Activated effector memory CD4-positive, alpha-beta T cell treated with Interleukin-2 at 50 U/mL for 16 hours (primary cell): ENCODE measurements at regions not wholly inside any gene's neighbourhood (a gene's known extent, or its start where the extent isn't known, plus 50 kb on each side); places are given as distances from the start of the nearest gene placed in this dataset.
"Not testable (repeated sequence)": the region's sequence is repeated elsewhere in the genome, so short reads cannot be mapped to it uniquely, and the experiment has no call there.

Experiments used
- DNase-seq: peaks from one replicate; pipeline ENCODE4 v3.0.0-alpha.2; 2020

DNA sequence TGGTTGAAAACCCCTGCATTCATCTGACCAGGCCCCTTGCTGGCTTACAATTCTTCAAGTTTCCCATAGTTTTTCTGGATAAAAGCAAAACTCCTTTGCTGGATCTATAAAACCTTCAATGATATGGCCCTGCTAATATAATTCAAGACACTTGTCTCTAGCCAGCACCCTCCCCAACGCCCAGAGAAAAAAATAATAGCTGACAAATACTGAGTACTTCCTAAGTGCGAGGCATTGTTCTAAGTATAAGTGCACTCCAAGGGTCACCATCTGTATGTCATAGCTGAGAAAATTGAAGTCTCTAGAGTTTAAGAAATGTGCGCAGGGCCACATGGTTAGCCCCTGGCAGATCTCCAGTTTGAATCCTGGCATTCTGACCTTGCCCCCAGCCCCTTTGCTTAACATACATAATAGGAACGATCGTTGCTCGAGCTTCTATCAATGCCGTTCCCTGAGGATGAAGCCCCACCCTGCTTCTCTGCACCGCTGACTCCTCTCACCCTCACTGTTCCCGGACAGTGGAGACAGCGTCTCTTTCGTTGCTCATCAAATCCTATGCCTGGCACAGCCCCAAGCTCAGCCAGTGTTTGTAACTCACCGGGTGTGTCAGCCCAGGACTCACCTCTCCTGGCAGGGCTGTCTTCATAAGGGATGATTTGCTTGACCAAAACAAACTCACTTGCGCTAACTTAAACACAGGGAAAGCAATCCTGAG, 377.1 kb upstream of the PROK2 start:
- no peak for DNase-seq

DNA sequence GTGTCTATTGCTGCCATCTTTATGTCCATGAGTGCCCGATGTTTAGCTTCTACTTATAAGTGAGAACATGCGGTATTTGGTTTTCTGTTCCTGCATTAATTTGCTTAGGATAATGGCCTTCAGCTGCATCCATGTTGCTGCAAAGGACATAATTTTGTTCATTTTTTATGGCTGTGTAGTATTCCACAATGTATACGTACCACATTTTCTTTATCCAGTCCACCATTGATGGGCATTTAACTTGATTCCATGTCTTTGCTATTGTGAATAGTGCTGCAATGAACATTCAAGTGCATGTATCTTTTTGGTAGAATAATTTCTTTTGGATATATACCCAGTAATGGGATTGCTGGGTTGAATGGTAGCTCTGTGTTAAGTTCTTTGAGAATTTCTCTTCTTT, 376.3 kb upstream of the PROK2 start:
- DNase-seq: not testable (repeated sequence)

DNA sequence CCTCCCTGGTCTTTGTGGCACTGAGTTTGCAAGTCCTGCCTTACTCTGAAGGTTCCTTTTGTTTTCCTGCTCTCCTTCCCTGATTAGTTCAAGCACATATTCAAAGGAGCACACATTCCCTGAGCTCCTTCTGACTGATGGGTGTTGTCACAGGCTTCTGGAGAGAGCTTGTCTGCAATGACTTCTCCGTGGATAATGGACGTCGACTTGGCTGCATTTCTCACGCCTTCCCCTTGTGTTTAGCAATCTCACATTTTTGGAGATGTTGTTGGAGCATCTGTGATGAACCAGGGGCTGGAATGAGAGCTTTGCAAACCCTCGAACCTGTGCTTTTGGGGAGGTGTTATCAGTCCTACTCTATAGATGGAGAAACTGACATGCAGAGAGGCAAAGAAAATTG, 375.4 kb upstream of the PROK2 start:
- no peak for DNase-seq

DNA sequence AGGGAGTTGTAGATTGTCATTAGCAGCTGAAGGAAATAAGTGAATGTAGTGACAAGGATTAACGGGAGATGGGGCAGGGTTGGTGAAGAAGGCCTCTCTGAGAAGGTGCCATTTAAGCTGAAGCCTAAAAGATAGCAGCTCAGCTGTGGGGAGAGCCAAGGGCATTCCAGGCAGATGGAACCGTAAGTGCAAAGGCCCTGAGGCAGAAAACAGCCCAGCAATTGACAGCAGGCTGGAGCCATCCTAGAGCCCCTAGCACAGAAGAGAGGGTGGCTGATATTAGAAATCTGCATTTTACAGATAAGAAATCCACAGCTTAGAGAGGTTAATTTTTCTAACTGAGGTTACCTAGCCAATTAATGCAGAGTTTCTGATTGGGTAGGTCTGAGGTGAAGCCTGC, 374.5 kb upstream of the PROK2 start:
- no peak for DNase-seq

DNA sequence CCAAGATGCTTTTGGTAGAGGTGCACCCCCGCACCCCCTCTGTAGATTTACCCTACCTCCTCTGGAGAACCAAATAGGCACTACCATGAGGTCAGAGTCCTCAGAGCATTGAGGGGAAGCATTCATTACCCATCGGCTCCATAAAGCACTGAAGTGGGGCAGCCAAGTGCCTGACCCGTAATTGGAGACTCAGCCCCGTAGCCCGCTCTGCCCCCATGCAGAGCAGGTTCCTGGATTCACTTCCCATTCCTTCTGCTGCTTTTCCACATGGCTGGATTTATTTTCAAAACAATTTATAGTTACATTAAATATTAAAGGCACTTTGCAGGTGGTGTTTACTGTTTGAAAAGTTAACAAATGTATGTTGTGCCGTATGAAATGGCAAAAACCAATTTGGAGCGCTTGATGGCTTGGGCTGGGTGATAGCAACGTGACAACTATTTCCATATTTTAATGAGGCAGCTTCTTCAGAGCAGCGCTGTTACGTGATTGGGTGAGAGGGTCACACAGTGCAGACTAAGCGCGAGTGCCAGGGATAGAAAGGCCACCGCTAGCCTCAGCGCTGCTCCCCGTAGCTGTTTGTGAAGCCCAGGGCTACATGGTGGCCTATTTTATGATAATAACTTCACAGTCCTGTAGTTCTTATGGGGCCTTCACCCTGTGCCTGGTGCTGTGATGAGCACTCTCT, 373.8 kb upstream of the PROK2 start:
- DNase-seq: no peak

- DNase-seq: no peak
Observed at GRCh38 chr3:72157748-72158638, 373.0 kb upstream of the PROK2 start.

DNA sequence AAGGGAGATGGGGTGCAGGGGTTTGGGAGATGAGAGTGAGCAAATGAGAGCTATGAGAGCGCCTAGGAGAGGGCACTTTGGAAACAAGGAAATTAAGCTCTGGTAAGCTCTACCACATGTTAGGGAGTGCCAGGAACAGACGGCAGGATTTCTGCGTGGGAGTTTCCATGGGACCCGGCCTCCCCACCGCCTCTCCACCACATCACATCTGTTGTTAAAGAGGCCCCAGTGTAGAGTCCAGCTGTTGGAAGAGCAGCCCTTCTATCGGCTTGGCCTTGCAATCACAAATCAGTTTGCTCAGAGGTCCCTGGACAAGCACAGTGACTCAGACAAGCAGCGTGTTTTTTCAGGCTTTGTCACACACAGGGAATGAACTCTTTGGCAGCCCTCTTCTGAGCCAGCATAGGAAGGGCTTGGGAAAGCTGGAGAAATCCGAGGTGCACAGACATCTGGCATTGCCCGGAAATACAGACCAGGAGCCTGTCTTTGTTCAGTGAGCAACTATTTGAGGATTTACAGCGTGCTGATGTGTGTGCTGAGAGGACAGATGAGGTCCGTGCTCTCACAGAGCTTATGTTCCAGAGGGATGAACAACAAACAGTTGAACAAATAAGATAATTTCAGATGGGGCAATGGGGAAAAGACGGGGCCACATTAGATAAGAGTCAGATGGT, 370.6 kb upstream of the PROK2 start:
- no peak for DNase-seq

DNA sequence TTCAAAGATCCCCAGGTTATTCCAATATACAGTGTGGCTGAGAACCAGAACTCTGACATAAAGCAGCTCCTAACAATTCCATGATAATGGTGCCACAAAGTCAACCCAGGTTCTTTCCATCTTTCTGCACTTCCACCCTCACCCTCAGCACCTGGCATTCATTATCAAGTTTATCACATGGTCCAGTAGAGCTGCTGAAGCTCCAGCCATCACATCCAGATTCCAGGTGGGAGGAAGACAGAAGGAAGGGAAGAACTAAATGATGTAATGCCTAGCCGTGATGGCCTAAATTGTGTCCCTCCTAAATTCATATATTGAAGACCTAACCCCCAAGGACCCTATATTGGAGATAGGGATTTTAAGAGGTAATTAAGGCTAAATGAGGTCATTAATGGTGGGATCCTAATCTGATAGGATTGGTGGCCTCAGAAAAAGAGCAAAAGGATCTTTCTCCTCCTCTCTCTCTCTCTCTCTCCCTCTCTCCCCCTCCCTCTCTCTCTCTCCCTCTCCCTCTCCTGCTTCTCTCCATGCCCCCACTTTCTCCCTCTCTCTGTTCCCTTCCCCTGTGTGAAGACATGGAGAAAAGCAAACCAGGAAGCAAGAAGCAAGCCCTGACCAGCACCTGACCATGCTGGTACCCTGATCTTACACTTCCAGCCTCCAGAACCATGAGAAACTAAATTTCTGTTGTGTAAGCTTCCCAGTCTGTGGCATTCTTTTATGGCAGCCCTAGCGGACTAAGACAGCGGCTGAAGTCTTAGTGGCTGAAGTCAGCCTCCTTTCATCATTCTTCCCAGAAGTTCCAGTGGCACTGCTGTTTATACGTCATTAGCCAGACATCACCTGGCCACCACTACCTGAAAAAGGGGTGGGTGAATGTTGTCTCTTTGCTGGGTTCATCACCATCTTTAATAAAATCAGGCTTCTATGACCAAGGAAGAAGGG, 369.7 kb upstream of the PROK2 start:
- DNase-seq: no peak

- no peak for DNase-seq
Observed at GRCh38 chr3:72153477-72154314, 368.7 kb upstream of the PROK2 start.

GRCh38 chr3:72152551-72153476, 367.9 kb upstream of the PROK2 start:
- DNase-seq: no peak

DNA sequence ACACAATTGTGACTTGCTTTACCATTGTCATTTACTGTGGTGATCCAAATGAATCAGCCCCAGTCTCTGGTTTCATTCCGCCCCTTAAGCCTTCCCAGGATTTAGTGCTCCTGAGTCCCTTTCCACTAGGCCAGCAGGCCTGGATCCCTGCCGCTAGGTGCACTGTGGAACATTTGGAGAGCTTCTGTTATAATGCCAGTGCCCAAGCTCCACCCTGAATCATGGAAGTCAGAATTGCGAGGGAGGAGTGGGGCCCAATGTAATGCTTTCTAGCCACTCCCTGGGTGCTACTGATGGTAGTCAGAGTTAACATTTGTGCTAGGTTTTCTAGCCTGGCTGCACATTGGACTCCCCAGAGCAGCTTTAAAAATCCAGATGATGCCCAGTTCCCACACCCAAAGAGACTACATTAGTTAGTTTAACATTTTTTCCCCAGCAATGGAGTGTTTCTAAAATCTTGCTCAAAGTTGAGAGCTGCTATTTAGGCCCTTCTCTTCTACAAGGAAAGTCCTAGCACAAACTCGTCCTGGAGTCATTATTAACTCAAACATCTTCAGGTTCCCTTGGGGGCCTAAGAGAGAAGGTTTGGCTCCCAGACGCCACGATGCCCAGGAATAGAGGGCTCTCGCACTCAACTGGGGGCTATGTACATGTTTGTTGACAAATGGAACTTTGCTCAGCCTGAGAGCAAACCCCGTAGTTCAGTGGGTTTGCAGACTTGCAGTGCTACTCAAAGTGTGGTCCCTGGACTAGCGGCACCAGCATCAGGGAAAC, 366.7 kb upstream of the PROK2 start:
- DNase-seq: no peak

DNA sequence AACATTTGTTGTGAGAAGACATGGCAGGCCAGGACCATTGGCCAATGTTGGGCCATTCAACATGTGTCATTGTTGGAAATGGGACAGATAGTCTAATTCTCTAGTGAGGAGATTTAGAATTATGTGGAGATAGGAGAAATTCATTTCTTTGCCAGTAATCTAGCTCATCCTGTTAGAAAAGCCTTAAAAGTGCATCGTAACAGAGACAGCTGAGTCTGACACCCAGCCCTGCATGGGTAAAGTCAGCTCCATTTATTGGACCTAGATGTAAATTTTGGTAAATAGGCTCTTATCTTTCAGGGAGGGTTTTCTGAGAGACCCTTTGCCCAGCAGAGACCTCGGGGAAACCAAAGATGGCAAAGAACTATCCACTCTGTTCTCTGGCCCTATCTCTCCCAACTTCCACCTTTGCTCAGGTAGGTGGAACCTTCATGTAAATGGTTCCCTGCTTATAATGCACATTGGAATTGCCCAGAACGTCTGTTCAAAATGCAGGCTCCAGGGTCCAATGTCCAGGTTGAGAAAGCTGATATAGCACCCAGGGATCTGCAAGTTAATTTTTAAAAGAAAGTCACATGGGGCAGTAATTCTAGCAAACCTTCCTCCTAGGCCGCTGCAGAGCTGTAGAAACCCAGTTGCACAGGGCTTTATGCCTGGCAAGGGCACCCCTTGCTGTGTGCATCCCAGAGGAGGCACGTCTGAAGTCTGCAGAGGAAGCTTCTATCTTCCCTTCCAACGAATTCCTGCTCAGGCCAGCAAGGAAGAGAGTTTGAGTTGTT, 365.9 kb upstream of the PROK2 start:
- no peak for DNase-seq

- DNase-seq: no peak
Observed at GRCh38 chr3:72149645-72150300, 364.8 kb upstream of the PROK2 start.

GRCh38 chr3:72147600-72147999, 362.7 kb upstream of the PROK2 start:
- no peak for DNase-seq

GRCh38 chr3:72145506-72146380, 360.8 kb upstream of the PROK2 start:
- no peak for DNase-seq

DNA sequence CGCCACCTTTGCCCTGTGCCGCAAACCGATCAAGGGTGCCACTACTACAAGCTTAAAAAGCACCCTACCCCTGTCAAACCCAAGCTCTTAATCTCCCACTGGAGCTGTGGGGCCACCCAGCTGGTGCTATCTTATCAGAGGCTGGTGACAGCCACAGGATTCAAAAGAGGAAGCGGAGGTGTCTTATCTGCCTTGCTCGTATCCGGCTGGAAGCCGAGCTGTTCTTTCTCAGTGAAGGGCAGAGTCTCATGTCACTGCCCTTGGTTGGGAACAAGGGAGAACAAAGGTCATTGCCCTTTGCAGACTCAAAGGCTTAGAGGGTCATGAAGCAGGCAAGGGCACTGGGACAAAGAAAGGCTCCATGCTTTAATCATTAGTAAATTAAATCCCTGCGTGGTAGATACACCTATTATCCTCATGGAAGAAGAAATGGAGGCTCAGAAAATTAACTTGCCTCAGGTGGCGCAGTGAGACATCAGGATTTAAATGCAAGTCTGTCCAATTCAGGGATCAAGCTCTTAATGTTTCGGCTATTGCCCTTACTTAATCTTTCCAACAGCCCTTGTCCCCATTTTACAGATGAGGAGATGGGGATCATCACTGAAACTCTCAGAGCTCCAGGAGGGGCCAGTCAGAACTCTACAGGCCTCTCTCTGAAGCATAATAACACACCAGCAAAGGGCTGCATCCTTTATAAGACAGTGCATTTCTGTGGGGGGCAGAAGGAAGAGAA, 360.0 kb upstream of the PROK2 start:
- no peak for DNase-seq
